Hindlimb muscle (tissue), 1 donor: ENCODE measurements at regions not wholly inside any gene's neighbourhood (a gene's known extent, or its start where the extent isn't known, plus 50 kb on each side); places are given as distances from the start of the nearest gene placed in this dataset.
A peak's percentile ranks its signal among the peaks of the same experiment; 100 is the strongest.

Experiments used
- DNase-seq: peaks from one replicate; pipeline ENCODE4 v3.0.0-alpha.2; 2013

- no peak for DNase-seq
These were observed 166.6 kb upstream of the FLRT2 start for GRCh38 chr14:85363358-85363757.

GRCh38 chr14:85366226-85366625, 163.7 kb upstream of the FLRT2 start:
- DNase-seq = no peak

DNA sequence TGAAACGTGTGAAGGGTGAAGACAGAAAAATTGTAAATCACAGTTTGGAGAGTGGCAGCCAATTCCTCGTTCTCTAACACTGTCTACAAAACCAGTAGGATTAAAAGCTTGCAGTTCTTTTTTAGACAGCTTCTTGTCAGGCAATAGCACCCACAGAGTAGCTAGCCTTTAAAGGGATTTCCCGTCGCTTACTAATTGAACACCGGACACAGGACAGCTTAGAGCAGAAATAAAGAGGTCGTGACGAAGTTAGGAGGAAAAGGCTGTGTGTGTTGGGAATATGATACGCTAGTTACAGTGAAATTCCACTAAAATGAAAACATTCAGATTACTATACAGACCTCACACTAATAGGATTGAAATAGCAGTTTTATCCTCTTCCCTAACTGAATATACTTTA, 149.1 kb upstream of the FLRT2 start:
- peak; percentile 31 for DNase-seq

- no peak for DNase-seq
These were observed 147.6 kb upstream of the FLRT2 start for GRCh38 chr14:85382341-85382740.

DNA sequence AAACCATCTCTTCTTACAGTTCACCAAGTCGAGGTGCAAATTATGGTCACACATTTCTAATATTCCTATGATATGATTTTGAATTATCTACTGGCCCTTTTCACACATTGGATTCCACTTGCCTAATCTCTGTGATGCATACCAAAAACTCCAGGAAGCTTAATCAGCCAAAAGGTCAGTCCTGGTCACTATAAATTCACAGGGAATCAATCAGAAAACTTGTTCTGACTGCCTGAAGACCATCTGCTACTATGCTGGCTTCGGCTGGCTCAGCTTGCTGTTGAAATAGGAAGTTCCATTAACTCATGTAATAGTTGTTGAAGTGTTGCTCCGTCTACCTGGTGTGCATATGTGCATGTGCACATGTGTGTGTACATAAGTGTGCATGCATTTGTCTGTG, 142.8 kb upstream of the FLRT2 start:
- DNase-seq = no peak

- no peak for DNase-seq
These were observed 139.7 kb upstream of the FLRT2 start for GRCh38 chr14:85390236-85390635.

DNA sequence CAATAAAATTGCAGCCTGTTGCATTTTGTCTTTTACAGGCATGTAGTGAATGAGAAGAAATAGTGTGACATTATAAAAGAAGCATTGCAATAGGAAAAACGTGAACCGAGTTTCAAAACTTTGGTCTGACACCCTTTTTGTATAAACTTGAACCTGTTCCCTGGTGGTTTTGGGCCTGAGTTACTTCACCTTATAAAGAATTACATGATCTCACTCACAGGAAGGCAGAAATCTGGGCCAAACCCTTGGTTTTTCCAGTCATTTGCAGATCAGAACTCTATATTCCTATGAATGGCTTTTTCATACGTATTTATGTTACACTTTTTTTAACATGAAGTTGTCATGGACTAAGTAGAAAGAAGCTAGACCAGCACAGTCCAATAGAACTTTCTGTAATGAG, 138.5 kb upstream of the FLRT2 start:
- DNase-seq = no peak

DNA sequence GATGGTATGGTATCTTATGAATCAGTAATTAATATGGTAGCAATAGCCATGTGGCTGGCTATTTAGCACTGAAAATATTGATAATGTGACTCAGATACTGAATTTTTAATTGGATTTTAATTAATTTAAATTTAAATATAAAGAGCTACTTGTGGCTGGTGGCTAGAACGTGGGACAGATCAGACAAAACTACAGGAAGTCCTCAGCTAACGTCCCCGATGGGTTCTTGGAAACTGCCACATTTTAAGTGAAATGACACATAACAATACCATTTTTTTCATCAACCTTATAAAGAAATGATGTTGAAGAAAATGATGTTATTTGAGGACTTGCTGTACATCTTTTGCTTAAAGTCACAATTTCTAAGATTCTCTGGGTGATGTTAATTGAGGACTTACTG, 138.1 kb upstream of the FLRT2 start:
- DNase-seq = no peak

GRCh38 chr14:85399186-85399585, 130.8 kb upstream of the FLRT2 start:
- DNase-seq = no peak

GRCh38 chr14:85400678-85401077, 129.3 kb upstream of the FLRT2 start:
- DNase-seq = peak; percentile 54

DNA sequence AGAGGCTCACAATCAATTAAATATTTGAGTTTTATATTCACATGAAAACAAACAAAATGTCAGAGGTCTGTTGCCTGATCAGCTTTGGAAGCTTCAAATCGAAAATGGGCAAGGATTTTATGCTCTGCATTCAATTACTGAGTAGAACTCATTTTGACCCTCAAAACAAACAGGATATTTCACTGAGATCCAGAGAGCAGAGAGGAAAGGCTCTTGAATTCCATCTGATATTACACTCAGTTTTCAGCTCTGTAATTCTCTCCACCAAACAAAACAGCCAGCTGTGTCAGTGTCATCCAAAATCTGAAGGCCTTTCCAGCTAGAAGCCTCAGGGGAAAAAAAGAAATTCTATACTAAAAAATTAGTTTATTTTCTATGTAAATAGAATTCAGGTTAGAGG, 128.6 kb upstream of the FLRT2 start:
- peak; percentile 63 for DNase-seq

DNA sequence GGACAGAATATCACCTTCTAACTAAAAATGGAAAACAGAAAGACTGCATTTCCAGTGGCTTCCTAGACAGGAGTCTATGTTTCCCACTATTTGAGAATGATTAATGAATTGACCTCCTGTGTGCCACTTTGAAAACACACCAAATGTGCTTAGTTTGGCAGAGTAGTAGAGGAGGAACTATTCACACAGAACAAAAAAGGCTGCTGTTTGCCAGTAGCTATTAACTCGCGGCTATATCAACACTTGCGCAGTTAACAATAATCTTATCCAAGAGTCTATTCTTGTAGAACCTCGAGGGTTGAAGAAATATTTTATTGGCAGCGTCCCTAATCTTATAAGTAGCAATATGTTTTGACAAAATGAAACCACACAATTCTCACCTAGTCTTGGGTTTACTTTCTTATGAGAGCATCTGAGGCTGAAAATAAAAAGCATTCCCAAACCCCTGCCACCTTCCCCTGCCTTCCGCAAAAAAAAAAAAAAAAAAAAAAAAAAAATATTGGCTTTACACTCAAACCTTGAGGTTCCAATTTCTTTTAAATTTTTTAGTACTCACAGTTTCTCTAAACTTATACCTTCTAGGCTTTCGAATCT, 127.3 kb upstream of the FLRT2 start:
- no peak for DNase-seq

DNA sequence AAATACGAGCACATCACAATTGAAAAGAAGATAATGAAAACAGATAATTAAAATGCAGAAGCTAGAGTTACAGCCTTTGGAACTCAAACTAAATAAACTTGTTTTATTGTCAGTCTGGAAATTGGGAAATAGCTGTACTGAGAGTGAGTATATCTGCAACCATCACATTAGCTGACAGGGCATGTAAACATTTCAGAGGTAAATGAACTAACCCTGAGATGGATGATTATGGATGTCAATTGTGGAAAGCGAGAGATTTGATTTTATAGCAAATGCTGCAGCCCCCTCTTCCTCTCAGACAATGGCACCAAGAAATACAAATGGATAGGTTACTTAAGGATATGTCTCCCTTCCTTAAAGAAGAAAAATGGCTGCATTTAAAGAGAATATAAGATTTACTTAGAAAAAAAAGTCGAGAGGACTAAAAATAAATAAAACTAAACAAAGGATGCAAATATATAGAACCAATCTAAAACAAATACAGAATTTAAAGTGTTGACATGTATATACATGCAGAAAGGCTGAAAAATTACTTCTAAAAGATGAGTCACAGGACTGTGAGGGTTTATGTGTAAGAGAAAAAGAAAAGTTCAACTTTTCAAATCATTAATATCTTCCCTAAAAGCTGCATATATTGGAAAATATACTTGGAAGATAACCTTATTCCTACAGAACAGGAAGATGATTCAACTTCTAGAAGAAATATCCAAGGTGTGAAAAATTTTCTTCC, 120.3 kb upstream of the FLRT2 start:
- no peak for DNase-seq

- no peak for DNase-seq
These were observed 117.2 kb upstream of the FLRT2 start for GRCh38 chr14:85412756-85413155.

DNA sequence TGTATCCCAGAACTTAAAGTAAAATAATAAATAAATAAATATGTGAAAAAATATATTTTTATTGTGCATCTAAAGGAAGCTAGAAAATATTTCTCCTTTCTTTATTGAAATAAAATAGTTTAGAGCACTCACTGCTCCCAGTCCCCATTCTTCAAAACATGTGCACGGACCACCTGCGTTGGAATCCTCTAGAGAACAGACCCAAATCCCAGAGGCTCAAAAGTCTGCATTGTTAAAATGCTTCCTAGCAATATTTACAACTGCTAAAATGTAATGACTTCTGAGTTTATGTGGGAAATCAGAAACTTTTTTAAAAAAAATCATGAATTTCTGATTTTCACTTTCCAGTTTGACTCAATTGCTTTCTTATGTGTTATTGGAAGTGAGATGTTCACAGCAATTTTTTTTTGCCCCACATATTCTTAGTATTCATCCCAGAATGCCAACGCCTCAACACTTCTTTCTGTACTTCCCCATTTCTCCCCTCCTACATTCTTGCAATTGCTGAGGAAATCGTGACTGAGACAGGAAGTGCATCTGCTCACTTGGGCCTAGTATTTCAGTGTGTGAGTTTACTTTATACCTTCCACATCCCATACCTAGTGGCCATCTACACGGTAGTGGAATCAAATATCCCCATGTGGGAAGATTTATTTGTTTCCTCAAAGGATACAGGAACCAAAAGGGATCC, 116.0 kb upstream of the FLRT2 start:
- DNase-seq = no peak

DNA sequence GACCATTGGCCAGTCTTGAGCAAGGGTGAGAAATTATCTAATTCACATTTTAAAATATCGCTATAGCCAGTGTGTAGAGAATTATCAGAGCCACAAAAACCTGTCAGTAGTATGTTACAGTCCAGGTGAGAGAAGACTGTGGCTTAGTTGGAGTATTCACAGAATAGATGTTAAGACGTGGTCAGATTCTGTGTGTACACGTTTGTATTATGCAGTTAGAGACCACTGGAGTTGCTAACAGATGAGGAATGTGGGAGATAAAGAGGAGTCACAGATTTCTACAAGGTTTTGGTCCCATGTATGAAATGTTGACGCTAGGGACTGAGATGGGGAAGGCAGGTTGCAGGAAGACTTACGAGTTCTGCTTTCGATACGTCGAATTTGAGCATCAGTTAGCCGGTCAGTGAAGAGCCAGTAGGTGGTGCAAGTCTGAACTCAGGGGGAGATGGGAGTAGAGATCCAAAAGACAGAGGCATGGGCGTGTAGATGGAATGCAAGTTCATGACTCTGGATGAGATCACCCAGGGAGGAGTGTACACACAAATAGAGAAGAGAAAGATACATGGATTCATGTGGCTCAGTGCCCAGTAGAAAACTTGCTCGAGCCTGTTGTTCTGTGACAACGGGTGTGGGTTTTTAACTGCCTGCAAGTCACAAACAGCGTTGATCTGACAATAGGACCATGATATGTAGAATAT, 114.8 kb upstream of the FLRT2 start:
- DNase-seq = peak; percentile 86

- DNase-seq = no peak
These were observed 113.2 kb upstream of the FLRT2 start for GRCh38 chr14:85416771-85417170.

- DNase-seq = no peak
These were observed 112.5 kb upstream of the FLRT2 start for GRCh38 chr14:85417396-85417795.

GRCh38 chr14:85418721-85419120, 111.2 kb upstream of the FLRT2 start:
- DNase-seq = no peak

- no peak for DNase-seq
These were observed 109.7 kb upstream of the FLRT2 start for GRCh38 chr14:85420278-85420677.

DNA sequence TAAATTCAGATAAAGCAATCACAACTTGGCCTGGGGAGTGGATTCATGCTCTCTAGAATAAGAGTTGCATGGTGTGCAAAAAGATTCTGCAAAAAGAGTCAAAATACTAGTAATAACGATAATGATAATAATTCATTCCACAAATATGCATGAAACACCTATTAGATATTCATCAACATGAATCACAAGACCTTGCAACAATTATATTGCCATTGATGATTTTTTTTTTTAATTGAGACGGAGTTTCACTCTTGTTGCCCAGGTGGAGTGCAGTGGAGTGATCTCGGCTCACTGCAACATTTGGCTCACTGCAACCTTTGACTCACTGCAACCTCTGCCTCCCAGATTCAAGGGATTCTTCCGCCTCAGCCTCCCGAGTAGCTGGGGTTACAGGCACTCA, 109.2 kb upstream of the FLRT2 start:
- no peak for DNase-seq

DNA sequence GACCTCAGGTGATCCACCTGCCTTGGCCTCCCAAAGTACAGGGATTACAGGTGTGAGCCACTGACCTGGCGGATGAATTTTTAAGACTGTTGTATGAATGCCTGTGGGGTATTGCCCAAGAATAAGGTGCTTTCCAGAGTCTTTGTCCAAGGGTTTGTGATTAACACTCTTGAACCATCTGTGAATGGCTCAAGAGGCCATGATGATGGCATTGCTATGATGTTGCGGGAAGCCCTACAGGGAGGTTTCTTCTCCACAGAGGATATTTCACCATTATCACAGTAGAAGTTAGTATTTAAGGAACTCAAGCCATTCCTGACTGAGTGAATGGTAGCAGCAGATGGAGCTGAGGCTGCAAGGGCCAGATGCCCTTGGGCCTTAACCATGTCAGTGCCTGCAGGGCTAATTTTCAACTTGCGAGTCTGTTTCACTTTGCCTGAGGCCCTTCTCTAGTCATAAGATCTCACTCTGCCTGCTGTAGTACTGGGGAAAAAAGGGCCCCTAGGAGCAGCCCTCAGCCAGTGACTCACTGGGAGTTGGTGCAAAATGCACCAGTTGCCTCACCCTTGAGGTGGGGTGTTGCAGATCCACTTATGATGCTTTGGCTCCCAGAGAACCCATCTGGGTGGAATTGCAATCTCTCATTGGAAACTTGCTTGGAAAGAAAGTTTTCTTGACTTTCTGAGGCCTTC, 108.6 kb upstream of the FLRT2 start:
- no peak for DNase-seq

DNA sequence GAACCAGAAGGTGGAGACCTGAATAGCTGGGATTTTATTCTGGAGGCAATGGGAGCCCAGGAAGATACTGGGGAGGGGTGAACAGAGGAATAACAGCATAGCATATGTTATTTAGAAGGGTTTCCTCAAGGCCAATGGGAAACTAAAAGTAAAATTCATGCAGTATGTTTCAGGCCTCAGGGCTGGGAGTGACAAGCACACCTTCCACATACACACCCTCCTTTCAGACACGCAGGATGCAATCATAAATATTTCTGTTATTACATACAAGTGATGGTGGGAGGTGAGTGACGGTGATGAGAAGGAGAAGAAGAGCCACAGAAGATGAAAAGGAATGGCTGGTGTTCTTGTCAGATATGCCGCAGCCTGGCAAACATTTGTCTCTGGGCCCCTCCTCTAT, 106.1 kb upstream of the FLRT2 start:
- DNase-seq = no peak
